A673 (cell line): ENCODE measurements at regions not wholly inside any gene's neighbourhood (a gene's known extent, or its start where the extent isn't known, plus 50 kb on each side); places are given as distances from the start of the nearest gene placed in this dataset.

ENCODE experiments used
- BruUV-seq: library from RNA; stranded (reverse); fragments of 400-500 nt; replicated peaks from 2 replicates; lab custom pipeline; 2021; lab: Mats Ljungman, UMichigan
- CTCF ChIA-PET: fragments of 300-600 bp; sonication (Branson Sonifier 250); formaldehyde crosslinking; loops from one replicate; lab custom pipeline; 2022; ENCODE audit warnings: antibody characterized with exemption; lab: Charles Lee
- POLR2A ChIA-PET: fragments of 300-600 bp; sonication (Branson Sonifier 250); formaldehyde crosslinking; loops from one replicate; lab custom pipeline; 2022; ENCODE audit warnings: antibody characterized with exemption; ENCODE audit not compliant: low non-redundant PET; lab: Charles Lee
- DNase-seq: peaks from one replicate; pipeline ENCODE4 v3.0.0-alpha.2; 2015; ENCODE audit warnings: low spot score
- H3K27ac ChIP-seq: fragments of 200-600 bp; sonication (generic); 2 replicates; pipeline ENCODE4 v1.5.1; 2016; ENCODE audit warnings: mixed run types, low read depth, mild to moderate bottlenecking, mixed read lengths, antibody characterized with exemption, low read length; ENCODE audit not compliant: poor library complexity, severe bottlenecking
- H3K27me3 ChIP-seq: fragments of 200-600 bp; sonication (generic); replicated peaks from 2 replicates; pipeline ENCODE4 v1.6.1; 2017; ENCODE audit warnings: mixed run types, low read depth, mild to moderate bottlenecking, mixed read lengths, antibody characterized with exemption, low read length; ENCODE audit not compliant: insufficient read depth, poor library complexity
- H3K36me3 ChIP-seq: fragments of 200-600 bp; sonication (generic); 2 replicates; pipeline ENCODE4 v1.6.1; 2016; ENCODE audit warnings: mixed run types, mild to moderate bottlenecking, mixed read lengths, antibody characterized with exemption, low read length; ENCODE audit not compliant: insufficient read depth, poor library complexity, severe bottlenecking
- H3K4me1 ChIP-seq: fragments of 200-600 bp; sonication (generic); 2 replicates; pipeline ENCODE4 v1.6.1; 2017; ENCODE audit warnings: mixed run types, mild to moderate bottlenecking, mixed read lengths, antibody characterized with exemption, low read length; ENCODE audit not compliant: insufficient read depth, poor library complexity, severe bottlenecking
- H3K4me3 ChIP-seq: fragments of 200-600 bp; sonication (generic); 2 replicates; pipeline ENCODE4 v1.5.1; 2016; ENCODE audit warnings: low read depth, mixed run types, mild to moderate bottlenecking, mixed read lengths, low read length; ENCODE audit not compliant: poor library complexity, severe bottlenecking
- H3K9me3 ChIP-seq: fragments of 200-600 bp; sonication (generic); 2 replicates; pipeline ENCODE4 v1.6.1; 2016; ENCODE audit warnings: mixed run types, low read depth, mild to moderate bottlenecking, mixed read lengths, antibody characterized with exemption, low read length; ENCODE audit not compliant: poor library complexity, severe bottlenecking
- CTCF ChIP-seq: fragments of 300-800, 200-600 bp; sonication (generic); conservative IDR thresholded peaks from 2 replicates; pipeline ENCODE4 v1.5.1; 2017; ENCODE audit warnings: low read depth, mild to moderate bottlenecking, antibody characterized with exemption, low read length, moderate library complexity, mixed read lengths
- EZH2 ChIP-seq: fragments of 200-600 bp; sonication (generic); IDR thresholded peaks from 2 replicates; pipeline ENCODE4 v1.6.1; 2017; ENCODE audit warnings: borderline replicate concordance, low read depth, mild to moderate bottlenecking, mixed read lengths, antibody characterized with exemption, low read length; ENCODE audit not compliant: poor library complexity, severe bottlenecking
- intact Hi-C: fragments of 100-400 bp; cut with micrococcal nuclease; formaldehyde crosslinking; loops from one replicate; pipeline ENCODE4 v1.10.0; 2022; ENCODE audit not compliant: unreplicated experiment

GRCh38 chr10:118944959-118945633 lies 84.4 kb upstream of the NANOS1 start:
- BruUV-seq: no TSS peak
- Histone ChIP-seq H3K4me3 (no peak overlapping the region), H3K9me3 (no peaks in the 10 kb centered on the region), H3K27me3 (no peaks in the 10 kb centered on the region), H3K4me1 (peaks cover 5% of the 10 kb centered on the region), H3K27ac (no peak overlapping the region), H3K36me3 (no peaks in the 10 kb centered on the region)
- POLR2A ChIA-PET: no interaction called here
- intact Hi-C loops: no loop called here
- TF ChIP-seq CTCF: no peak
- DNase-seq: no peak
- CTCF ChIA-PET: no interaction called here

- intact Hi-C loops: no loop called here
- no TSS peak for BruUV-seq
- TF ChIP-seq CTCF (no peak), EZH2 (no peak)
- Histone ChIP-seq H3K27ac (no peak overlapping the region), H3K4me3 (no peak overlapping the region), H3K36me3 (no peaks in the 10 kb centered on the region), H3K9me3 (no peaks in the 10 kb centered on the region), H3K4me1 (peaks cover 19% of the 10 kb centered on the region), H3K27me3 (no peaks in the 10 kb centered on the region)
- ChIA-PET POLR2A (no interaction called here), CTCF (no interaction called here)
- DNase-seq: no peak
Measured at GRCh38 chr10:118948786-118949185, 80.7 kb upstream of the NANOS1 start.

- Histone ChIP-seq H3K36me3 (no peaks in the 10 kb centered on the region), H3K27ac (no peak overlapping the region), H3K4me1 (peaks cover 19% of the 10 kb centered on the region), H3K27me3 (no peaks in the 10 kb centered on the region), H3K4me3 (no peak overlapping the region), H3K9me3 (no peaks in the 10 kb centered on the region)
- ChIA-PET POLR2A (no interaction called here), CTCF (no interaction called here)
- TF ChIP-seq EZH2 (no peak), CTCF (no peak)
- intact Hi-C loops: no loop called here
- BruUV-seq: no TSS peak
- peak; percentile 60 for DNase-seq
Measured at GRCh38 chr10:118950190-118950680, 79.3 kb upstream of the NANOS1 start.
